ENCODE measurements at regions not wholly inside any gene's neighbourhood (a gene's known extent, or its start where the extent isn't known, plus 50 kb on each side); places are given as distances from the start of the nearest gene placed in this dataset.

- H3K9me3 Mint-ChIP-seq = peaks cover 5% of the 10 kb centered on the region
- no peak for TF ChIP-seq CTCF (conservative IDR thresholded peaks at IDR 0.05)
- no peaks in the 10 kb centered on the region for H3K4me1 Mint-ChIP-seq (ENCODE audit: unreplicated experiment)
- no peak overlapping the region for H3K4me3 Mint-ChIP-seq
- no peak overlapping the region for H3K27ac Mint-ChIP-seq
- H3K27me3 Mint-ChIP-seq = peaks cover 4% of the 10 kb centered on the region
- DNase-seq (ENCODE audit: extremely low spot score, unreplicated experiment) = no peak
- no peaks in the 10 kb centered on the region for H3K36me3 Mint-ChIP-seq
Measured at GRCh38 chr16:51892293-51893007, 654.5 kb downstream of the TOX3 start.

DNA sequence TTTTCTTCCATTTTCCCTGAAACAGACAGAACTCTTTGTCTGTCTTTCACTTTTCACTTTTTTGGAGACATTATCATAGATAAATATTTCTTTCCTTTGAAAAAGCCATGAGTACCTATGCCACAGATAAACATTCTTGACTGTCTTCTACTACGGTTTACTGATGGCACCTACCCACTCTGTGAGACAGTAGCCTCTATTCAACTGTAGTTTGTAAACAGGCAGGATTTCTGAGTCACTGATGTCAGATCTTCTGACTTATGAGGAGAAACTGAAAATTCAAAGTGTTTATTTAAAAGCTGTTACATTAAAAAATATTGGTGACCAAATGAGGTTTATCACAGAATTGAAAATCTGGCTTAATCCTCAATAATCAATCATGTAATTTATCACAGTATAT is 658.4 kb downstream of the TOX3 start:
- H3K36me3 Mint-ChIP-seq = no peaks in the 10 kb centered on the region
- no peak for TF ChIP-seq CTCF (conservative IDR thresholded peaks at IDR 0.05)
- H3K9me3 Mint-ChIP-seq = peaks cover 5% of the 10 kb centered on the region
- no peak overlapping the region for H3K27ac Mint-ChIP-seq
- no peaks in the 10 kb centered on the region for H3K4me1 Mint-ChIP-seq (ENCODE audit: unreplicated experiment)
- DNase-seq (ENCODE audit: extremely low spot score, unreplicated experiment) = no peak
- H3K27me3 Mint-ChIP-seq = peaks cover 15% of the 10 kb centered on the region
- no peak overlapping the region for H3K4me3 Mint-ChIP-seq

DNA sequence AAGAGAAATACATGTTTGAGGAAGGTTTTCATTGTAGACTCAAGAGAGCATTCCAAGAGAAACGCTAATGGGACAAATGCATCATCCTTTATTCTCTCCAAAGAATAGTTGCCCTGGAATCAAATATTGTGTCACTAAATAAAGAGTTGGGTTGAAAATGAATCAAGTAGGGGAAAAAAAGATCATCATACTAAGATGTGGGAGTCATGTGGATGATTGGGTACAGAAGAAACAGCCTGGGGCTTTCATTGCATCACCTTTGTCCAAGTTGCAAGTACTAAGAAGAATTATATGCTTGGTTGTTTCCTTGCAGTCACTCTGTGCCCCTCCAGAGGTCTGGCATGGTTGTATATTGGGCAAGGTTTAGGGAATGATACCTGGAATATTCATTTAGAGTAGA is 658.9 kb downstream of the TOX3 start:
- no peak overlapping the region for H3K27ac Mint-ChIP-seq
- TF ChIP-seq CTCF (conservative IDR thresholded peaks at IDR 0.05) = no peak
- no peaks in the 10 kb centered on the region for H3K36me3 Mint-ChIP-seq
- no peak for DNase-seq (ENCODE audit: extremely low spot score, unreplicated experiment)
- no peak overlapping the region for H3K4me3 Mint-ChIP-seq
- H3K27me3 Mint-ChIP-seq = peaks cover 15% of the 10 kb centered on the region
- H3K9me3 Mint-ChIP-seq = peaks cover under 1% of the 10 kb centered on the region
- H3K4me1 Mint-ChIP-seq (ENCODE audit: unreplicated experiment) = no peaks in the 10 kb centered on the region

DNA sequence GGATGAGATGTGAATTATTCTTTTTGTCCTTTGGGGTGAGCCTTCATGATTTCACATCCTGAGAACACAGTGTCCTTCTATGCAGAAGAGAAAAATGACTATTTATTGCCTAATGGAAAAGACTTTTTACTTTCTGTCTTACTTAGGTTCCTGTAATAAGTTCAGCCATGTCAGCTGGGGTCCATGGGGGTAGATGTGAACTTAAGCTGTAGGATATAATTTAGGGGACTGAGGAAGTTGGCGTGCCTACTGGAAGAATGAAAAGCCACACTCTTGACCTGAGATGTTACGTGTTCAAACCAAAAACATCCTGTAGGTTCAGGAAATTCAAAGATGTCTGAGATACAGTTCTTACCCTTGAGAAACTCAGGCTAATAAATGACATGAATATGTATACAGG is 660.5 kb downstream of the TOX3 start:
- H3K27ac Mint-ChIP-seq = no peak overlapping the region
- H3K27me3 Mint-ChIP-seq = peaks cover 24% of the 10 kb centered on the region
- H3K4me3 Mint-ChIP-seq = no peak overlapping the region
- H3K9me3 Mint-ChIP-seq = no peaks in the 10 kb centered on the region
- H3K36me3 Mint-ChIP-seq = no peaks in the 10 kb centered on the region
- H3K4me1 Mint-ChIP-seq (ENCODE audit: unreplicated experiment) = no peaks in the 10 kb centered on the region
- no peak for DNase-seq (ENCODE audit: extremely low spot score, unreplicated experiment)
- TF ChIP-seq CTCF (conservative IDR thresholded peaks at IDR 0.05) = no peak

DNA sequence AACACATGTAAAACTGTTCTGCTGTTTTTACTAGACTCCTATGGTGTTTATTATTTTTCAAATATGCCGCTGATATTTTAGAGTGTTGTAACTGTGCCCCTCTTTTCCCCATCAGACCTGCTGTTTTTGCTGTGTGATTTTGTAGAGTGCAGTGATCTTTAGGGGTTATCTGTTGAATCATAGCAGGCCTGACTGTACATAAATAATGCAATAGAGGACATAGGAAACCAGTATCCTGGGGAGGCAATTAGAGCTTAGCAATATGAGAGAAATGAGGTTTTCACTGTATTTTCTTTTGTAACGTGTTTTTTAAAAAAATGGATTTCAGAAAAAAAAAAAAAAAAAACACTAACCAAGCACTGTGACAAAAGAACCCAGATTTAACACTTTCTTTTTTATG is 662.2 kb downstream of the TOX3 start:
- Mint-ChIP-seq H3K4me3 (no peak overlapping the region), H3K36me3 (no peaks in the 10 kb centered on the region), H3K27ac (no peak overlapping the region), H3K9me3 (no peaks in the 10 kb centered on the region), H3K27me3 (peaks cover 33% of the 10 kb centered on the region), H3K4me1 (ENCODE audit: unreplicated experiment) (no peaks in the 10 kb centered on the region)
- DNase-seq (ENCODE audit: extremely low spot score, unreplicated experiment) = no peak
- no peak for TF ChIP-seq CTCF (conservative IDR thresholded peaks at IDR 0.05)

- no peak overlapping the region for H3K27ac Mint-ChIP-seq
- peaks cover 47% of the 10 kb centered on the region for H3K27me3 Mint-ChIP-seq
- no peaks in the 10 kb centered on the region for H3K9me3 Mint-ChIP-seq
- no peak for DNase-seq (ENCODE audit: extremely low spot score, unreplicated experiment)
- H3K4me1 Mint-ChIP-seq (ENCODE audit: unreplicated experiment) = no peaks in the 10 kb centered on the region
- no peak overlapping the region for H3K4me3 Mint-ChIP-seq
- TF ChIP-seq CTCF (conservative IDR thresholded peaks at IDR 0.05) = no peak
- H3K36me3 Mint-ChIP-seq = no peaks in the 10 kb centered on the region
Measured at GRCh38 chr16:51881731-51882130, 665.2 kb downstream of the TOX3 start.
